Liver (tissue), 7 donors: ENCODE measurements at regions not wholly inside any gene's neighbourhood (a gene's known extent, or its start where the extent isn't known, plus 50 kb on each side); places are given as distances from the start of the nearest gene placed in this dataset.

Experiments used
- DNase-seq: peaks from one replicate; pipeline ENCODE4 v3.0.0-alpha.2; 2017; ENCODE audit warnings: low spot score
- H3K27ac ChIP-seq, 2 donors: one replicate each; pipeline ENCODE4 v1.7.0; 2013; ENCODE audit warnings: inconsistent platforms in 2 of 2, low read length in 2 of 2, control low read depth in 1 of 2, low read depth in 1 of 2, mild to moderate bottlenecking in 1 of 2
- H3K27me3 ChIP-seq, 4 donors: one replicate each; pipeline versions ENCODE4 v1.6.1 to v1.7.0; 2013; ENCODE audit warnings: low read length in 3 of 4, inconsistent platforms in 1 of 4, mild to moderate bottlenecking in 1 of 4, moderate library complexity in 1 of 4; ENCODE audit not compliant: control insufficient read depth in 4 of 4, insufficient read depth in 4 of 4
- H3K36me3 ChIP-seq, 4 donors: one replicate each; pipeline versions ENCODE4 v1.6.1 to v1.7.0; 2013; ENCODE audit warnings: low read length in 3 of 4, mild to moderate bottlenecking in 3 of 4, low read depth in 1 of 4, moderate library complexity in 1 of 4; ENCODE audit not compliant: control insufficient read depth in 4 of 4, insufficient read depth in 3 of 4
- H3K4me1 ChIP-seq, 4 donors: one replicate each; pipeline versions ENCODE4 v1.6.1 to v1.7.0; 2013; ENCODE audit warnings: low read length in 3 of 4, mild to moderate bottlenecking in 3 of 4, moderate library complexity in 1 of 4; ENCODE audit not compliant: control insufficient read depth in 4 of 4, insufficient read depth in 4 of 4
- H3K4me3 ChIP-seq, 3 donors: one replicate each; pipeline versions ENCODE4 v1.6.1 to v1.7.0; 2013; ENCODE audit warnings: low read length in 3 of 3, control low read depth in 1 of 3, low read depth in 1 of 3, mild to moderate bottlenecking in 1 of 3
- H3K9ac ChIP-seq, 2 donors: one replicate each; pipeline ENCODE4 v1.7.0; 2013; ENCODE audit warnings: low read length in 2 of 2, mild to moderate bottlenecking in 2 of 2, moderate library complexity in 2 of 2, control low read depth in 1 of 2, low read depth in 1 of 2
- H3K9me3 ChIP-seq, 4 donors: one replicate each; pipeline versions ENCODE4 v1.6.1 to v1.7.0; 2013; ENCODE audit warnings: low read length in 3 of 4; ENCODE audit not compliant: control insufficient read depth in 4 of 4
- ATF3 ChIP-seq: IDR thresholded peaks from 2 replicates; pipeline ENCODE4 v1.6.1; 2016; ENCODE audit warnings: antibody characterized with exemption
- EGR1 ChIP-seq, 2 donors: IDR thresholded peaks; 2 replicates each; pipeline ENCODE4 v1.6.1; 2016 to 2018; ENCODE audit warnings: antibody characterized with exemption in 2 of 2, low read depth in 2 of 2
- FOXA1 ChIP-seq: IDR thresholded peaks from 2 replicates; pipeline ENCODE4 v1.6.1; 2016; ENCODE audit warnings: antibody characterized with exemption
- GABPA ChIP-seq, 2 donors: IDR thresholded peaks in 1 of 2; conservative IDR thresholded peaks in 1 of 2; 2 replicates each; pipeline ENCODE4 v1.6.1; 2016; ENCODE audit warnings: antibody characterized with exemption in 2 of 2, mild to moderate bottlenecking in 1 of 2, moderate library complexity in 1 of 2
- HNF4A ChIP-seq, 2 donors: conservative IDR thresholded peaks; 2 replicates each; pipeline ENCODE4 v1.6.1; 2016; ENCODE audit warnings: antibody characterized with exemption in 2 of 2, mild to moderate bottlenecking in 2 of 2
- HNF4G ChIP-seq: IDR thresholded peaks from 2 replicates; pipeline ENCODE4 v1.6.1; 2016; ENCODE audit warnings: antibody characterized with exemption
- JUND ChIP-seq, 2 donors: IDR thresholded peaks; 2 replicates each; pipeline ENCODE4 v1.6.1; 2016; ENCODE audit warnings: antibody characterized with exemption in 2 of 2
- MAX ChIP-seq: IDR thresholded peaks from 2 replicates; pipeline ENCODE4 v1.6.1; 2016; ENCODE audit warnings: antibody characterized with exemption
- NR2F2 ChIP-seq: IDR thresholded peaks from 2 replicates; pipeline ENCODE4 v1.6.1; 2016; ENCODE audit warnings: antibody characterized with exemption
- RAD21 ChIP-seq, 2 donors: IDR thresholded peaks; 2 replicates each; pipeline ENCODE4 v1.6.1; 2016; ENCODE audit warnings: antibody characterized with exemption in 2 of 2, mild to moderate bottlenecking in 2 of 2
- REST ChIP-seq: IDR thresholded peaks from 2 replicates; pipeline ENCODE4 v1.6.1; 2016; ENCODE audit warnings: antibody characterized with exemption, mild to moderate bottlenecking
- RXRA ChIP-seq, 2 donors: IDR thresholded peaks; 2 replicates each; pipeline ENCODE4 v1.6.1; 2017 to 2018; ENCODE audit warnings: antibody characterized with exemption in 2 of 2, mild to moderate bottlenecking in 1 of 2
- SP1 ChIP-seq: IDR thresholded peaks from 2 replicates; pipeline ENCODE4 v1.6.1; 2018; ENCODE audit warnings: antibody characterized with exemption, mild to moderate bottlenecking
- TAF1 ChIP-seq: conservative IDR thresholded peaks from 2 replicates; pipeline ENCODE4 v1.6.1; 2016; ENCODE audit warnings: antibody characterized with exemption, mild to moderate bottlenecking
- YY1 ChIP-seq: IDR thresholded peaks from 2 replicates; pipeline ENCODE4 v1.6.1; 2016; ENCODE audit warnings: antibody characterized with exemption, mild to moderate bottlenecking
- ZBTB33 ChIP-seq: IDR thresholded peaks from 2 replicates; pipeline ENCODE4 v1.6.1; 2016; ENCODE audit warnings: antibody characterized with exemption
- WGBS: extraction: QIAGEN DNeasy Blood & Tissue Kit; methylation state at CpG from one replicate; pipeline ENCODE4 v1.1.7; 2013; 5-methylcytosine and 5-hydroxymethylcytosine counted together
- donor health status: healthy.
- donor health status: healthy.
- donor health status: healthy.
- donor health status: healthy.

GRCh38 chr4:128549636-128550035 lies 259.9 kb upstream of the JADE1 start:
- no peak for TF ChIP-seq HNF4G
- no peak for TF ChIP-seq RXRA (IDR thresholded peaks at IDR 0.05)
- TF ChIP-seq SP1, result no peak
- no peak for TF ChIP-seq GABPA (IDR thresholded peaks at IDR 0.05 in 1 of 2, conservative IDR thresholded peaks at IDR 0.05 in 1 of 2)
- no peak for TF ChIP-seq FOXA1
- TF ChIP-seq ATF3, result no peak
- TF ChIP-seq REST, result no peak
- TF ChIP-seq TAF1, result no peak
- no peak for TF ChIP-seq HNF4A (conservative IDR thresholded peaks at IDR 0.05)
- no peak for TF ChIP-seq EGR1 (IDR thresholded peaks at IDR 0.05; ENCODE audit: low read depth in 2 of 2)
- TF ChIP-seq JUND (IDR thresholded peaks at IDR 0.05), result no peak
- TF ChIP-seq RAD21 (IDR thresholded peaks at IDR 0.05), result no peak
- TF ChIP-seq ZBTB33, result no peak
- TF ChIP-seq NR2F2, result no peak
- TF ChIP-seq MAX, result no peak

GRCh38 chr4:128548381-128548780 lies 260.8 kb upstream of the PGRMC2 start:
- no peaks in the 10 kb centered on the region for H3K27me3 ChIP-seq
- no peak for TF ChIP-seq RXRA (IDR thresholded peaks at IDR 0.05)
- no peak for TF ChIP-seq RAD21 (IDR thresholded peaks at IDR 0.05)
- TF ChIP-seq HNF4A (conservative IDR thresholded peaks at IDR 0.05), result no peak
- no peak for TF ChIP-seq MAX
- no peak for TF ChIP-seq REST
- no peak for TF ChIP-seq ATF3
- no peak for TF ChIP-seq JUND (IDR thresholded peaks at IDR 0.05)
- no peak for TF ChIP-seq GABPA (IDR thresholded peaks at IDR 0.05 in 1 of 2, conservative IDR thresholded peaks at IDR 0.05 in 1 of 2)
- no peak for TF ChIP-seq YY1

More at GRCh38 chr4:128549636-128550035, 259.9 kb upstream of the JADE1 start:
- no peaks in the 10 kb centered on the region for H3K27me3 ChIP-seq
- H3K27ac ChIP-seq, result no peak overlapping the region
- no peaks in the 10 kb centered on the region for H3K36me3 ChIP-seq
- H3K4me1 ChIP-seq, result peaks cover 5 to 10% (median 7%) of the 10 kb centered on the region in 4 donors
- WGBS, result 93% methylated on average over 1 of the region's 1 CpG
- H3K9ac ChIP-seq, result no peak overlapping the region
- H3K9me3 ChIP-seq, result no peaks in the 10 kb centered on the region
- H3K4me3 ChIP-seq, result no peak overlapping the region
- DNase-seq, result no peak

More at GRCh38 chr4:128548381-128548780, 260.8 kb upstream of the PGRMC2 start:
- Histone ChIP-seq H3K9me3 (no peaks in the 10 kb centered on the region), H3K4me1 (peaks cover 0 to 4% (median 0%) of the 10 kb centered on the region in 4 donors), H3K9ac (no peak overlapping the region), H3K4me3 (no peak overlapping the region), H3K27ac (no peak overlapping the region), H3K36me3 (no peaks in the 10 kb centered on the region)
- WGBS, result 89% methylated on average over 1 of the region's 1 CpG
- no peak for DNase-seq
